ENCODE measurements at regions not wholly inside any gene's neighbourhood (a gene's known extent, or its start where the extent isn't known, plus 50 kb on each side); places are given as distances from the start of the nearest gene placed in this dataset.

DNA sequence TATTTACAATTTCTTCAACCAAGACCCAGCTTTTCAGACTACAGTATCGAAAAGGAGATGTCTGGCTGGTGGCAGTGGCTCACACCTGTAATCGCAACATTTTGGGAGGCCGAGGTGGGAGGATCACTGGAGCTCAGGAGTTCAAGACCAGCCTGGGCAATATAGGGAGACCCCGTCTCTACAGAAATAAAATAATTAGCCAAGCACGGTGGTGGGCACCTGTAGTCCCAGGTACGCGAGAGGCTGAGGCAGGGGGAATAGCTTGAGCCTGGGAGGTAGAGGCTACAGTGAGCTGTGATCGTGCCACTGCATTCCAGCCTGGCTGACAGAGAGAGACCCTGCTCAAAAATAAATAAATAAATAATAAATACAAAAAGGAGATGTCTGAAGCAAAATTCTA lies 530.5 kb downstream of the BCL11B start:
- intact Hi-C loops (cut with micrococcal nuclease; ENCODE audit: unreplicated experiment) = no loop called here
- Histone ChIP-seq H4K20me1 (ENCODE audit: insufficient read depth, low read length) (no peaks in the 10 kb centered on the region), H3K4me2 (ENCODE audit: low read depth, low read length) (no peak overlapping the region), H3K4me1 (ENCODE audit: insufficient read depth, low read length) (no peaks in the 10 kb centered on the region), H3K27ac (ENCODE audit: extremely low read length, insufficient read depth, low read length) (no peak overlapping the region), H3K36me3 (replicated peaks in 1 of 2; ENCODE audit: control insufficient read depth in 1 of 2, insufficient read depth in 2 of 2, low read length in 2 of 2) (no peaks in the 10 kb centered on the region), H2AFZ (ENCODE audit: low read length) (no peak overlapping the region), H3K9ac (ENCODE audit: insufficient read depth, low read depth, low read length) (no peak overlapping the region), H3K27me3 (ENCODE audit: control insufficient read depth in 1 of 2, insufficient read depth in 2 of 2, low read length in 2 of 2) (no peaks in the 10 kb centered on the region), H3K79me2 (ENCODE audit: insufficient read depth, low read length) (no peaks in the 10 kb centered on the region), H3K4me3 (replicated peaks in 1 of 3; ENCODE audit: insufficient read depth in 1 of 3, low read depth in 2 of 3, low read length in 3 of 3) (no peak overlapping the region), H3K9me3 (ENCODE audit: low read length) (peaks cover 38% of the 10 kb centered on the region)
- no peak for DNase-seq (ENCODE audit: low spot score)
- BruUV-seq (replicated peaks) = no TSS peak
- TF ChIP-seq CEBPB (IDR thresholded peaks at IDR 0.05; ENCODE audit: borderline replicate concordance, low read depth, low read length) (no peak), ZNF549 (CRISPR knock-in tag; IDR thresholded peaks at IDR 0.05) (no peak), HOXA3 (CRISPR knock-in tag; IDR thresholded peaks at IDR 0.05) (no peak), GTF3A (CRISPR knock-in tag; conservative IDR thresholded peaks at IDR 0.05) (no peak), MEIS2 (CRISPR knock-in tag; IDR thresholded peaks at IDR 0.05) (no peak)
- TF ChIP-seq, protein P1, sequence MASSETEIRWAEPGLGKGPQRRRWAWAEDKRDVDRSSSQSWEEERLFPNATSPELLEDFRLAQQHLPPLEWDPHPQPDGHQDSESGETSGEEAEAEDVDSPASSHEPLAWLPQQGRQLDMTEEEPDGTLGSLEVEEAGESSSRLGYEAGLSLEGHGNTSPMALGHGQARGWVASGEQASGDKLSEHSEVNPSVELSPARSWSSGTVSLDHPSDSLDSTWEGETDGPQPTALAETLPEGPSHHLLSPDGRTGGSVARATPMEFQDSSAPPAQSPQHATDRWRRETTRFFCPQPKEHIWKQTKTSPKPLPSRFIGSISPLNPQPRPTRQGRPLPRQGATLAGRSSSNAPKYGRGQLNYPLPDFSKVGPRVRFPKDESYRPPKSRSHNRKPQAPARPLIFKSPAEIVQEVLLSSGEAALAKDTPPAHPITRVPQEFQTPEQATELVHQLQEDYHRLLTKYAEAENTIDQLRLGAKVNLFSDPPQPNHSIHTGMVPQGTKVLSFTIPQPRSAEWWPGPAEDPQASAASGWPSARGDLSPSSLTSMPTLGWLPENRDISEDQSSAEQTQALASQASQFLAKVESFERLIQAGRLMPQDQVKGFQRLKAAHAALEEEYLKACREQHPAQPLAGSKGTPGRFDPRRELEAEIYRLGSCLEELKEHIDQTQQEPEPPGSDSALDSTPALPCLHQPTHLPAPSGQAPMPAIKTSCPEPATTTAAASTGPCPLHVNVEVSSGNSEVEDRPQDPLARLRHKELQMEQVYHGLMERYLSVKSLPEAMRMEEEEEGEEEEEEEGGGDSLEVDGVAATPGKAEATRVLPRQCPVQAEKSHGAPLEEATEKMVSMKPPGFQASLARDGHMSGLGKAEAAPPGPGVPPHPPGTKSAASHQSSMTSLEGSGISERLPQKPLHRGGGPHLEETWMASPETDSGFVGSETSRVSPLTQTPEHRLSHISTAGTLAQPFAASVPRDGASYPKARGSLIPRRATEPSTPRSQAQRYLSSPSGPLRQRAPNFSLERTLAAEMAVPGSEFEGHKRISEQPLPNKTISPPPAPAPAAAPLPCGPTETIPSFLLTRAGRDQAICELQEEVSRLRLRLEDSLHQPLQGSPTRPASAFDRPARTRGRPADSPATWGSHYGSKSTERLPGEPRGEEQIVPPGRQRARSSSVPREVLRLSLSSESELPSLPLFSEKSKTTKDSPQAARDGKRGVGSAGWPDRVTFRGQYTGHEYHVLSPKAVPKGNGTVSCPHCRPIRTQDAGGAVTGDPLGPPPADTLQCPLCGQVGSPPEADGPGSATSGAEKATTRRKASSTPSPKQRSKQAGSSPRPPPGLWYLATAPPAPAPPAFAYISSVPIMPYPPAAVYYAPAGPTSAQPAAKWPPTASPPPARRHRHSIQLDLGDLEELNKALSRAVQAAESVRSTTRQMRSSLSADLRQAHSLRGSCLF (CRISPR knock-in tag; IDR thresholded peaks at IDR 0.05; ENCODE audit: borderline replicate concordance) = no peak
- ATAC-seq = no peak
- ChIA-PET CTCF (ENCODE audit: low intra/inter-chr PET ratio, low total read pairs) (no interaction called here), POLR2A (no interaction called here)
- WGBS (ENCODE audit: low lambda C conversion rate) = 35% methylated on average over 8 of the region's 8 CpGs
- in situ Hi-C loops (cut with HindIII; ENCODE audit: extremely low pct_ligation_motif_present, low pct_unique_long_range_greater_than_20kb) = no loop called here
- FAIRE-seq = no peak

All from HepG2 (cell line).